ENCODE measurements at regions not wholly inside any gene's neighbourhood (a gene's known extent, or its start where the extent isn't known, plus 50 kb on each side); places are given as distances from the start of the nearest gene placed in this dataset.

GRCh38 chr22:26762503-26763472 lies 105.4 kb downstream of the MIAT start:
- Histone ChIP-seq H3K27me3 (no peaks in the 10 kb centered on the region), H3K9me3 (no peaks in the 10 kb centered on the region), H3K36me3 (no peaks in the 10 kb centered on the region), H3K4me1 (no peaks in the 10 kb centered on the region), H3K4me3 (no peak overlapping the region), H3K27ac (no peak overlapping the region)
- ATAC-seq: no peak
- TF ChIP-seq POLR2A (IDR thresholded peaks at IDR 0.05): no peak
- intact Hi-C loops (cut with DNase I; ENCODE audit: low total_unique reads) (no loop called here), in situ Hi-C loops (cut with MboI; ENCODE audit: low sequenced_read_pairs in 4 of 4) (loop anchor here in 2 of 4 donors (25.0 kb wide), 1 partner anchor 1050 kb away; the partner anchor contains the start of gene MN1 (in 2 of the 2))
- no peak for DNase-seq

- Histone ChIP-seq H3K9me3 (no peaks in the 10 kb centered on the region), H3K4me3 (no peak overlapping the region), H3K36me3 (no peaks in the 10 kb centered on the region), H3K4me1 (no peaks in the 10 kb centered on the region), H3K27ac (no peak overlapping the region), H3K27me3 (no peaks in the 10 kb centered on the region)
- no peak for ATAC-seq
- no peak for TF ChIP-seq CTCF (IDR thresholded peaks at IDR 0.05 in 4 of 5, conservative IDR thresholded peaks at IDR 0.05 in 1 of 5)
- TF ChIP-seq POLR2A (IDR thresholded peaks at IDR 0.05): no peak
- no peak for DNase-seq
- in situ Hi-C loops (cut with MboI; ENCODE audit: low sequenced_read_pairs in 4 of 4) (loop anchor here in 2 of 4 donors (25.0 kb wide), 1 partner anchor 1049 kb away; the partner anchor contains the start of gene MN1 (in 2 of the 2)), intact Hi-C loops (cut with DNase I; ENCODE audit: low total_unique reads) (no loop called here)
Observed at GRCh38 chr22:26763633-26764361, 106.4 kb downstream of the MIAT start.

GRCh38 chr22:26766510-26767350 lies 109.3 kb downstream of the MIAT start:
- Histone ChIP-seq H3K27ac (no peak overlapping the region), H3K9me3 (no peaks in the 10 kb centered on the region), H3K36me3 (no peaks in the 10 kb centered on the region), H3K27me3 (no peaks in the 10 kb centered on the region), H3K4me1 (no peaks in the 10 kb centered on the region), H3K4me3 (no peak overlapping the region)
- in situ Hi-C loops (cut with MboI; ENCODE audit: low sequenced_read_pairs in 4 of 4) (loop anchor here in 2 of 4 donors (25.0 kb wide), 1 partner anchor 1046 kb away; the partner anchor contains the start of gene MN1 (in 2 of the 2)), intact Hi-C loops (cut with DNase I; ENCODE audit: low total_unique reads) (no loop called here)
- no peak for ATAC-seq
- DNase-seq: no peak
- TF ChIP-seq POLR2A (IDR thresholded peaks at IDR 0.05) (no peak), CTCF (IDR thresholded peaks at IDR 0.05 in 4 of 5, conservative IDR thresholded peaks at IDR 0.05 in 1 of 5) (no peak)

- Histone ChIP-seq H3K4me1 (no peaks in the 10 kb centered on the region), H3K4me3 (no peak overlapping the region), H3K9me3 (no peaks in the 10 kb centered on the region), H3K27me3 (no peaks in the 10 kb centered on the region), H3K36me3 (no peaks in the 10 kb centered on the region), H3K27ac (no peak overlapping the region)
- intact Hi-C loops (cut with DNase I; ENCODE audit: low total_unique reads) (no loop called here), in situ Hi-C loops (cut with MboI; ENCODE audit: low sequenced_read_pairs in 4 of 4) (loop anchor here in 2 of 4 donors (25.0 kb wide), 1 partner anchor 1045 kb away; the partner anchor contains the start of gene MN1 (in 2 of the 2))
- TF ChIP-seq POLR2A (IDR thresholded peaks at IDR 0.05): no peak
- no peak for TF ChIP-seq CTCF (IDR thresholded peaks at IDR 0.05 in 4 of 5, conservative IDR thresholded peaks at IDR 0.05 in 1 of 5)
- DNase-seq (no peak), ATAC-seq (no peak)
Observed at GRCh38 chr22:26767351-26768155, 110.2 kb downstream of the MIAT start.

Data from gastrocnemius medialis (tissue), 4 donors.